ENCODE measurements at regions not wholly inside any gene's neighbourhood (a gene's known extent, or its start where the extent isn't known, plus 50 kb on each side); places are given as distances from the start of the nearest gene placed in this dataset.

GRCh38 chr21:39124681-39125251, 58.5 kb downstream of the PSMG1 start:
- H3K9me3 Mint-ChIP-seq: peaks cover 3% of the 10 kb centered on the region
- no peak overlapping the region for H3K4me3 Mint-ChIP-seq
- no peaks in the 10 kb centered on the region for H3K36me3 Mint-ChIP-seq
- ATAC-seq (no peak), DNase-seq (ENCODE audit: low spot score in 2 of 2) (no peak)
- H3K27ac Mint-ChIP-seq: no peak overlapping the region
- peaks cover 10% of the 10 kb centered on the region for H3K4me1 Mint-ChIP-seq

GRCh38 chr21:39123375-39123774, 59.9 kb downstream of the PSMG1 start:
- no peaks in the 10 kb centered on the region for H3K36me3 Mint-ChIP-seq
- peaks cover 10% of the 10 kb centered on the region for H3K4me1 Mint-ChIP-seq
- H3K27ac Mint-ChIP-seq: no peak overlapping the region
- DNase-seq (ENCODE audit: low spot score in 2 of 2): no peak
- ATAC-seq: no peak
- peaks cover 3% of the 10 kb centered on the region for H3K9me3 Mint-ChIP-seq
- H3K4me3 Mint-ChIP-seq: no peak overlapping the region

GRCh38 chr21:39121600-39122355, 61.5 kb downstream of the PSMG1 start:
- Mint-ChIP-seq H3K36me3 (no peaks in the 10 kb centered on the region), H3K9me3 (peaks cover 3% of the 10 kb centered on the region), H3K4me3 (no peak overlapping the region), H3K4me1 (peaks cover 10% of the 10 kb centered on the region), H3K27ac (no peak overlapping the region)
- ATAC-seq (peak; percentile 27), DNase-seq (ENCODE audit: low spot score in 2 of 2) (no peak)

GRCh38 chr21:39120876-39121599, 62.2 kb downstream of the PSMG1 start:
- H3K4me3 Mint-ChIP-seq: no peak overlapping the region

GRCh38 chr21:39119891-39120290, 63.4 kb downstream of the PSMG1 start:
- H3K9me3 Mint-ChIP-seq: peaks cover 3% of the 10 kb centered on the region
- DNase-seq (ENCODE audit: low spot score in 2 of 2) (no peak), ATAC-seq (no peak)
- peaks cover 10% of the 10 kb centered on the region for H3K4me1 Mint-ChIP-seq
- no peaks in the 10 kb centered on the region for H3K36me3 Mint-ChIP-seq
- no peak overlapping the region for H3K27ac Mint-ChIP-seq
- H3K4me3 Mint-ChIP-seq: no peak overlapping the region

More at GRCh38 chr21:39120876-39121599, 62.2 kb downstream of the PSMG1 start:
- no peak for ATAC-seq
- H3K27ac Mint-ChIP-seq: no peak overlapping the region
- H3K9me3 Mint-ChIP-seq: peaks cover 3% of the 10 kb centered on the region
- H3K4me1 Mint-ChIP-seq: peaks cover 10% of the 10 kb centered on the region
- H3K36me3 Mint-ChIP-seq: no peaks in the 10 kb centered on the region
- no peak for DNase-seq (ENCODE audit: low spot score in 2 of 2)

- no peaks in the 10 kb centered on the region for H3K36me3 Mint-ChIP-seq
- H3K9me3 Mint-ChIP-seq: peaks cover 3% of the 10 kb centered on the region
- no peak overlapping the region for H3K27ac Mint-ChIP-seq
- no peak for DNase-seq (ENCODE audit: low spot score in 2 of 2)
- no peak overlapping the region for H3K4me3 Mint-ChIP-seq
- peaks cover 10% of the 10 kb centered on the region for H3K4me1 Mint-ChIP-seq
- ATAC-seq: no peak
Observed at GRCh38 chr21:39118604-39119215, 64.5 kb downstream of the PSMG1 start.

GRCh38 chr21:39118061-39118460, 65.2 kb downstream of the PSMG1 start:
- ATAC-seq (no peak), DNase-seq (ENCODE audit: low spot score in 2 of 2) (no peak)
- Mint-ChIP-seq H3K9me3 (no peaks in the 10 kb centered on the region), H3K4me1 (peaks cover 10% of the 10 kb centered on the region), H3K36me3 (no peaks in the 10 kb centered on the region), H3K27ac (no peak overlapping the region), H3K4me3 (no peak overlapping the region)

GRCh38 chr21:39117440-39117970, 65.7 kb downstream of the PSMG1 start:
- no peak for ATAC-seq
- no peaks in the 10 kb centered on the region for H3K36me3 Mint-ChIP-seq
- H3K4me1 Mint-ChIP-seq: peaks cover 10% of the 10 kb centered on the region
- H3K9me3 Mint-ChIP-seq: no peaks in the 10 kb centered on the region
- H3K4me3 Mint-ChIP-seq: no peak overlapping the region
- no peak overlapping the region for H3K27ac Mint-ChIP-seq
- DNase-seq (ENCODE audit: low spot score in 2 of 2): no peak

- ATAC-seq: peak; percentile 22
- no peaks in the 10 kb centered on the region for H3K9me3 Mint-ChIP-seq
- H3K27ac Mint-ChIP-seq: no peak overlapping the region
- H3K4me3 Mint-ChIP-seq: no peak overlapping the region
- no peaks in the 10 kb centered on the region for H3K36me3 Mint-ChIP-seq
- no peak for DNase-seq (ENCODE audit: low spot score in 2 of 2)
- peaks cover 4% of the 10 kb centered on the region for H3K4me1 Mint-ChIP-seq
Observed at GRCh38 chr21:39116761-39117439, 66.4 kb downstream of the PSMG1 start.

- H3K36me3 Mint-ChIP-seq: no peaks in the 10 kb centered on the region
- no peak overlapping the region for H3K4me3 Mint-ChIP-seq
- DNase-seq (ENCODE audit: low spot score in 2 of 2) (no peak), ATAC-seq (no peak)
- no peaks in the 10 kb centered on the region for H3K4me1 Mint-ChIP-seq
- no peaks in the 10 kb centered on the region for H3K9me3 Mint-ChIP-seq
- no peak overlapping the region for H3K27ac Mint-ChIP-seq
Observed at GRCh38 chr21:39115576-39116235, 67.5 kb downstream of the PSMG1 start.

- DNase-seq (ENCODE audit: low spot score in 2 of 2): no peak
- ATAC-seq: no peak
Observed at GRCh38 chr21:39114871-39115575, 68.2 kb downstream of the PSMG1 start.

GRCh38 chr21:39111931-39112550, 71.2 kb downstream of the PSMG1 start:
- Mint-ChIP-seq H3K4me3 (no peak overlapping the region), H3K27ac (no peak overlapping the region), H3K4me1 (no peaks in the 10 kb centered on the region), H3K9me3 (no peaks in the 10 kb centered on the region), H3K36me3 (no peaks in the 10 kb centered on the region)
- DNase-seq (ENCODE audit: low spot score in 2 of 2): no peak
- ATAC-seq: no peak

More at GRCh38 chr21:39114871-39115575, 68.2 kb downstream of the PSMG1 start:
- no peak overlapping the region for H3K4me3 Mint-ChIP-seq
- no peaks in the 10 kb centered on the region for H3K9me3 Mint-ChIP-seq
- H3K27ac Mint-ChIP-seq: no peak overlapping the region
- H3K36me3 Mint-ChIP-seq: no peaks in the 10 kb centered on the region
- H3K4me1 Mint-ChIP-seq: no peaks in the 10 kb centered on the region

GRCh38 chr21:39110431-39110830, 72.8 kb downstream of the PSMG1 start:
- H3K4me1 Mint-ChIP-seq: no peaks in the 10 kb centered on the region
- H3K27ac Mint-ChIP-seq: no peak overlapping the region
- no peaks in the 10 kb centered on the region for H3K36me3 Mint-ChIP-seq
- H3K9me3 Mint-ChIP-seq: no peaks in the 10 kb centered on the region
- ATAC-seq: no peak
- DNase-seq (ENCODE audit: low spot score in 2 of 2): no peak
- no peak overlapping the region for H3K4me3 Mint-ChIP-seq

All from stimulated activated effector memory CD8-positive, alpha-beta T cell treated with anti-CD3 and anti-CD28 coated beads, Interleukin-12 subunit alpha, Interleukin-12 subunit beta, amount 100 ng/mL, for 72 hours (primary cell).